Caco-2 (cell line): ENCODE measurements at regions not wholly inside any gene's neighbourhood (a gene's known extent, or its start where the extent isn't known, plus 50 kb on each side); places are given as distances from the start of the nearest gene placed in this dataset.

ENCODE experiments used
- BruUV-seq: library from RNA; stranded (reverse); fragments of 400-500 nt; replicated peaks from 2 replicates; lab custom pipeline; 2021; lab: Mats Ljungman, UMichigan
- CTCF ChIA-PET: fragments of 300-600 bp; sonication (Branson Sonifier 250); formaldehyde crosslinking; loops from one replicate; lab custom pipeline; 2022; ENCODE audit warnings: antibody characterized with exemption; lab: Charles Lee
- POLR2A ChIA-PET: fragments of 300-600 bp; sonication (Branson Sonifier 250); formaldehyde crosslinking; loops from one replicate; lab custom pipeline; 2022; ENCODE audit warnings: antibody characterized with exemption; lab: Charles Lee
- DNase-seq, 2 experiments: peaks; one replicate each; pipeline versions ENCODE4 v3.0.0 to v3.0.0-alpha.2; 2020 to 2022
- H3K27me3 ChIP-seq: replicated peaks from 2 replicates; pipeline ENCODE4 v1.6.0; 2011; ENCODE audit warnings: low read length; ENCODE audit not compliant: control insufficient read depth, insufficient read depth
- H3K36me3 ChIP-seq: 2 replicates; pipeline ENCODE4 v1.5.1; 2011; ENCODE audit warnings: low read length; ENCODE audit not compliant: control insufficient read depth, insufficient read depth
- H3K4me1 ChIP-seq: fragments of 250-450 bp; sonication (Bioruptor Pico); 2 replicates; pipeline ENCODE4 v1.5.1; 2020; ENCODE audit warnings: mild to moderate bottlenecking
- H3K4me3 ChIP-seq: 2 replicates; pipeline ENCODE4 v1.5.1; 2011; ENCODE audit warnings: low read depth, mild to moderate bottlenecking, control low read depth, low read length
- H3K9me3 ChIP-seq: fragments of 250-450 bp; sonication (Bioruptor Pico); 2 replicates; pipeline ENCODE4 v1.5.1; 2020; ENCODE audit warnings: mild to moderate bottlenecking, moderate library complexity
- H3K27ac Mint-ChIP-seq: one replicate; pipeline ENCODE4 v1.8.0; 2022; ENCODE audit warnings: mixed read lengths; ENCODE audit not compliant: unreplicated experiment
- H3K27me3 Mint-ChIP-seq: one replicate; pipeline ENCODE4 v1.8.0; 2022; ENCODE audit warnings: mixed read lengths; ENCODE audit not compliant: insufficient read depth, unreplicated experiment
- H3K36me3 Mint-ChIP-seq: one replicate; pipeline ENCODE4 v1.8.0; 2022; ENCODE audit warnings: mild to moderate bottlenecking, mixed read lengths; ENCODE audit not compliant: insufficient read depth, unreplicated experiment
- H3K4me1 Mint-ChIP-seq: one replicate; pipeline ENCODE4 v1.8.0; 2022; ENCODE audit warnings: low read depth, mixed read lengths; ENCODE audit not compliant: unreplicated experiment
- H3K4me3 Mint-ChIP-seq: one replicate; pipeline ENCODE4 v1.8.0; 2022; ENCODE audit warnings: mild to moderate bottlenecking, moderate library complexity, mixed read lengths; ENCODE audit not compliant: unreplicated experiment
- H3K9me3 Mint-ChIP-seq: one replicate; pipeline ENCODE4 v1.8.0; 2022; ENCODE audit warnings: mixed read lengths; ENCODE audit not compliant: unreplicated experiment
- intact Hi-C: fragments of 100-400 bp; cut with micrococcal nuclease; formaldehyde crosslinking; loops from one replicate; pipeline ENCODE4 v1.10.0; 2022; ENCODE audit not compliant: unreplicated experiment
- TF ChIP-seq, protein P1 (sequence below), 2 experiments: fragments of 200-600 bp in 1 of 2; IDR thresholded peaks; 1 replicate in 1 of 2; 2 replicates in 1 of 2; pipeline versions ENCODE4 v1.5.1 to v1.8.0; 2011 to 2022; ENCODE audit warnings: antibody characterized with exemption in 1 of 2, control low read depth in 1 of 2, inconsistent platforms in 1 of 2, low read depth in 1 of 2, low read length in 1 of 2, mild to moderate bottlenecking in 1 of 2, moderate library complexity in 1 of 2; ENCODE audit not compliant: insufficient read depth in 1 of 2, severe bottlenecking in 1 of 2, unreplicated experiment in 1 of 2

DNA sequence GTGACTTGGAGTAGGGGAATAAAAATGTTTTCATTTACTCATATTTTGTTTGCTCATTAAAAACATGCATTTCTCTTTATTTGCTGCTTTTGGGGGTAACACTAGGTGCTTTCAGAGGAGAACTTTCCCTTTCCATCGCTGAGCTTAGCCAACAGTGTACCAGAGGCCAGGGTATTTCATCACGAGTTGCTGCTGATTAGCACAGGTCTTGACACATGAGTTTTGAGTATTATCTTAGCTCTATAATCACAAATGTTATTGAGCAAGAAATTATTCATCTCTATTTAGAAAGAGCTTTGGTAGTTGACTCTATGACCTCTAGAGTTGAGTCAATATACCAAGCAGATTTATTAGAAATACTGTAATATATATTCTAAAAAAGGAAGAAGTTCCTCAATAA lies 375.9 kb downstream of the NXPH1 start:
- Mint-ChIP-seq H3K27ac (no peak overlapping the region), H3K9me3 (no peaks in the 10 kb centered on the region), H3K36me3 (no peaks in the 10 kb centered on the region), H3K4me3 (no peak overlapping the region), H3K27me3 (peaks cover 7% of the 10 kb centered on the region), H3K4me1 (no peaks in the 10 kb centered on the region)
- intact Hi-C loops = no loop called here
- no peak for DNase-seq
- H3K4me1 ChIP-seq = no peaks in the 10 kb centered on the region
- no peaks in the 10 kb centered on the region for H3K9me3 ChIP-seq
- ChIA-PET CTCF (no interaction called here), POLR2A (no interaction called here)
- no peak overlapping the region for H3K4me3 ChIP-seq
- H3K27me3 ChIP-seq = no peaks in the 10 kb centered on the region
- no TSS peak for BruUV-seq
- no peaks in the 10 kb centered on the region for H3K36me3 ChIP-seq
- TF ChIP-seq, protein P1, sequence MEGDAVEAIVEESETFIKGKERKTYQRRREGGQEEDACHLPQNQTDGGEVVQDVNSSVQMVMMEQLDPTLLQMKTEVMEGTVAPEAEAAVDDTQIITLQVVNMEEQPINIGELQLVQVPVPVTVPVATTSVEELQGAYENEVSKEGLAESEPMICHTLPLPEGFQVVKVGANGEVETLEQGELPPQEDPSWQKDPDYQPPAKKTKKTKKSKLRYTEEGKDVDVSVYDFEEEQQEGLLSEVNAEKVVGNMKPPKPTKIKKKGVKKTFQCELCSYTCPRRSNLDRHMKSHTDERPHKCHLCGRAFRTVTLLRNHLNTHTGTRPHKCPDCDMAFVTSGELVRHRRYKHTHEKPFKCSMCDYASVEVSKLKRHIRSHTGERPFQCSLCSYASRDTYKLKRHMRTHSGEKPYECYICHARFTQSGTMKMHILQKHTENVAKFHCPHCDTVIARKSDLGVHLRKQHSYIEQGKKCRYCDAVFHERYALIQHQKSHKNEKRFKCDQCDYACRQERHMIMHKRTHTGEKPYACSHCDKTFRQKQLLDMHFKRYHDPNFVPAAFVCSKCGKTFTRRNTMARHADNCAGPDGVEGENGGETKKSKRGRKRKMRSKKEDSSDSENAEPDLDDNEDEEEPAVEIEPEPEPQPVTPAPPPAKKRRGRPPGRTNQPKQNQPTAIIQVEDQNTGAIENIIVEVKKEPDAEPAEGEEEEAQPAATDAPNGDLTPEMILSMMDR (IDR thresholded peaks at IDR 0.05; ENCODE audit: insufficient read depth in 1 of 2, low read depth in 1 of 2, low read length in 1 of 2, severe bottlenecking in 1 of 2, unreplicated experiment in 1 of 2) = no peak

DNA sequence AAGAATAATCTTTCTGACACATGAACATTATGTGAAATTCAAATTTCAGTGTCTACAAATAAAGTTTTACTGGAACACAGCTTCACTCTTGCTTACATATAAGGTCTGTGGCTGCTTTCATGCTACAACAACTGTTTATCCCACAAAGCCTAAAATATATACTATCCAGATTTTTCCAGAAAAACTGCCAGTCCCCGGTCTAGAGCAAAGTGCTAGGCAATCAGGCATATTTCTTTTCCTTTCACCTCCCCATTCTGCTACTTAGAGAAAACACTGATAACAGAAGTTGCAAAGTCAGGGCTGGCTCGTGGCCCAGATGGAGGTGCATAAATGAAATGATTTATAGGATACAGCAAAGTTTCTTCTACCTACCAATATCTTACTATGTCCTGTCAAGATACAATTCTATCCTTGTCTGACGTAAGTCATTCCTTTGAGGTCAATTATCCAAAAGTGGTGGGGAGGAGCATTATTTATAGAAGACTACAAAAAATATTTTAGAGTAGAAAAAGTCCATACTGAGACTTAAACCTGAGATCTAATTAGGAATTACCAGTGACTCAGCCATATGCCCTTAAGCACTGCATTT lies 384.1 kb downstream of the NXPH1 start:
- Mint-ChIP-seq H3K27me3 (peaks cover 16% of the 10 kb centered on the region), H3K4me3 (no peak overlapping the region), H3K27ac (no peak overlapping the region), H3K36me3 (no peaks in the 10 kb centered on the region), H3K9me3 (no peaks in the 10 kb centered on the region), H3K4me1 (no peaks in the 10 kb centered on the region)
- intact Hi-C loops = no loop called here
- ChIA-PET POLR2A (no interaction called here), CTCF (no interaction called here)
- H3K4me1 ChIP-seq = no peaks in the 10 kb centered on the region
- H3K27me3 ChIP-seq = no peaks in the 10 kb centered on the region
- TF ChIP-seq, protein P1 (IDR thresholded peaks at IDR 0.05; ENCODE audit: insufficient read depth in 1 of 2, low read depth in 1 of 2, low read length in 1 of 2, severe bottlenecking in 1 of 2, unreplicated experiment in 1 of 2) = no peak
- DNase-seq = no peak
- no TSS peak for BruUV-seq
- no peaks in the 10 kb centered on the region for H3K36me3 ChIP-seq
- no peaks in the 10 kb centered on the region for H3K9me3 ChIP-seq
- H3K4me3 ChIP-seq = no peak overlapping the region

DNA sequence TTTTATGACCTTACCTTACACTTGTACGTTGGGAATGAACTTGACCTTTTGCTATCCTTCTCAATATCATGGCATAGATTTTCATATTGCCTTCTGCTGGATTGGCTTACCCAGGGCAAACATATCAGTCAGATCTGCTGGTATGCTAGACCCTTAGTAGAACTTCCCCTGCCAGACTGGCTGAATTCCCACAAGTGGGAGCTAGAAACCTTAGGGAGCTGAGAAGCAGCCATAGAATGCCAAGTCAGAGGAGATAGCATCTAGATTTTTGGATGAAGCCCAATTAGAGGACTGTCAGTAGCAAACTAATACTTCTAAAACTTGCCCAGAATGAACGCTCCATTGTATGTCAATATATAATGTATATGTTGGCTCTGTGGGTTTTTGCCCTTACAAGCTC lies 385.0 kb downstream of the NXPH1 start:
- no peak for DNase-seq
- Mint-ChIP-seq H3K36me3 (no peaks in the 10 kb centered on the region), H3K27me3 (peaks cover 16% of the 10 kb centered on the region), H3K4me3 (no peak overlapping the region), H3K27ac (no peak overlapping the region), H3K4me1 (no peaks in the 10 kb centered on the region), H3K9me3 (no peaks in the 10 kb centered on the region)
- intact Hi-C loops = no loop called here
- no peaks in the 10 kb centered on the region for H3K9me3 ChIP-seq
- CTCF ChIA-PET = no interaction called here
- no peaks in the 10 kb centered on the region for H3K27me3 ChIP-seq
- no peaks in the 10 kb centered on the region for H3K4me1 ChIP-seq
- TF ChIP-seq, protein P1 (IDR thresholded peaks at IDR 0.05; ENCODE audit: insufficient read depth in 1 of 2, low read depth in 1 of 2, low read length in 1 of 2, severe bottlenecking in 1 of 2, unreplicated experiment in 1 of 2) = no peak
- no peaks in the 10 kb centered on the region for H3K36me3 ChIP-seq
- POLR2A ChIA-PET = no interaction called here
- no TSS peak for BruUV-seq
- H3K4me3 ChIP-seq = no peak overlapping the region
